GM21360 (cell line): ENCODE measurements at regions not wholly inside any gene's neighbourhood (a gene's known extent, or its start where the extent isn't known, plus 50 kb on each side); places are given as distances from the start of the nearest gene placed in this dataset.

Experiments used
- ATAC-seq: cut with Tn5 transposase; IDR thresholded peaks from one replicate; pipeline ENCODE4 v1.9.1; 2021; ENCODE audit warnings: mild to moderate bottlenecking, moderate library complexity; ENCODE audit not compliant: unreplicated experiment

- ATAC-seq, result peak; percentile 62
These were observed 533.1 kb downstream of the ETS1 start for GRCh38 chr11:128053981-128054931.

- no peak for ATAC-seq
These were observed 534.3 kb downstream of the ETS1 start for GRCh38 chr11:128052912-128053641.

GRCh38 chr11:128048121-128048520 lies 539.2 kb downstream of the ETS1 start:
- no peak for ATAC-seq

GRCh38 chr11:128047026-128047425 lies 540.3 kb downstream of the ETS1 start:
- ATAC-seq, result no peak

- no peak for ATAC-seq
These were observed 541.1 kb downstream of the ETS1 start for GRCh38 chr11:128046213-128046612.

GRCh38 chr11:128045094-128045725 lies 542.1 kb downstream of the ETS1 start:
- no peak for ATAC-seq

- no peak for ATAC-seq
These were observed 545.0 kb downstream of the ETS1 start for GRCh38 chr11:128042290-128042751.

- ATAC-seq, result no peak
These were observed 546.8 kb downstream of the ETS1 start for GRCh38 chr11:128040603-128041002.

GRCh38 chr11:128039140-128040021 lies 548.0 kb downstream of the ETS1 start:
- ATAC-seq, result peak; percentile 90

GRCh38 chr11:128036556-128037093 lies 550.7 kb downstream of the ETS1 start:
- ATAC-seq, result no peak

- ATAC-seq, result no peak
These were observed 551.4 kb downstream of the ETS1 start for GRCh38 chr11:128036006-128036405.

GRCh38 chr11:128031538-128032134 lies 555.7 kb downstream of the ETS1 start:
- peak; percentile 83 for ATAC-seq

- ATAC-seq, result no peak
These were observed 558.1 kb downstream of the ETS1 start for GRCh38 chr11:128029219-128029722.

- ATAC-seq, result no peak
These were observed 560.8 kb downstream of the ETS1 start for GRCh38 chr11:128026596-128026995.

- no peak for ATAC-seq
These were observed 564.6 kb downstream of the ETS1 start for GRCh38 chr11:128022761-128023160.

GRCh38 chr11:128022007-128022368 lies 565.4 kb downstream of the ETS1 start:
- ATAC-seq, result peak; percentile 65

- ATAC-seq, result peak; percentile 21
These were observed 565.9 kb downstream of the ETS1 start for GRCh38 chr11:128021349-128022006.

- ATAC-seq, result no peak
These were observed 568.7 kb downstream of the ETS1 start for GRCh38 chr11:128018692-128019091.

GRCh38 chr11:128005562-128005961 lies 581.8 kb downstream of the ETS1 start:
- no peak for ATAC-seq
